AG04450 (cell line): ENCODE measurements at regions not wholly inside any gene's neighbourhood (a gene's known extent, or its start where the extent isn't known, plus 50 kb on each side); places are given as distances from the start of the nearest gene placed in this dataset.
"Not testable (repeated sequence)": the region's sequence is repeated elsewhere in the genome, so short reads cannot be mapped to it uniquely, and the experiment has no call there.

Source experiments
- CTCF ChIA-PET: fragments of 300-600, 350-600 bp; formaldehyde crosslinking; extraction: SDS; loops from one replicate; lab custom pipeline; 2022; ENCODE audit warnings: antibody characterized with exemption, inconsistent platforms; lab: Charles Lee
- POLR2A ChIA-PET: fragments of 350-600 bp; formaldehyde crosslinking; extraction: SDS; loops from one replicate; lab custom pipeline; 2021; ENCODE audit warnings: antibody characterized with exemption, inconsistent platforms; lab: Yijun Ruan, JAX
- DNase-seq: peaks from one replicate; pipeline ENCODE4 v3.0.0-alpha.2; 2011; ENCODE audit warnings: low read depth, low spot score
- H3K27ac ChIP-seq: one replicate; pipeline ENCODE4 v1.5.1; 2012; ENCODE audit warnings: low read depth, low read length, control low read depth
- H3K27me3 ChIP-seq: one replicate; pipeline ENCODE4 v1.6.0; 2012; ENCODE audit warnings: low read length; ENCODE audit not compliant: control insufficient read depth, insufficient read depth
- H3K4me3 ChIP-seq: 2 replicates; pipeline ENCODE4 v1.5.1; 2011; ENCODE audit warnings: mild to moderate bottlenecking, low read depth, low read length, control low read depth
- H3K9me3 ChIP-seq: 2 replicates; pipeline ENCODE4 v1.5.1; 2012; ENCODE audit warnings: low read length; ENCODE audit not compliant: control insufficient read depth, insufficient read depth
- CTCF ChIP-seq: IDR thresholded peaks from 2 replicates; pipeline ENCODE4 v1.5.1; 2011; ENCODE audit warnings: low read depth, low read length, control low read depth, inconsistent platforms

DNA sequence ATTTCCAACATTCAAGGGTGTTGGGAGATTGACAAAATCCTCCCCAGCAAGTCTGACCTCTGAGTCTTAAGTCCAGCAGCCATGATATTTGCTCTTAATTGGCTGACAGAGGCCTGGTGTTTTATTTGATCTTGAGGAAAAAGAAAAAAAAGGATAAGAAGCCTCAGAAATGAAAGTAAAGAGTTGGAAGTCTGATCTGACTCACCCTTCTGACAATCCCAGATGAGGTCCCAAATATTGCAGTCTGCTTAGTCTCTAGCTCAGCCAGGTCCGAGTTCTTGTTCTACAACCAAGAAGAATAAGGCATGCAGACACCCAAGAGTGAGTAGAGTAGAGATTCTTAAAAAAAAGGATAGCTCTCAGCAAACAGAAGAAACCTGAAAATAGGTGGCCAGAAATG, 632.5 kb upstream of the ST8SIA4 start:
- no peak overlapping the region for H3K27ac ChIP-seq
- ChIA-PET CTCF (no interaction called here), POLR2A (no interaction called here)
- no peak overlapping the region for H3K4me3 ChIP-seq
- DNase-seq: no peak
- H3K27me3 ChIP-seq: no peaks in the 10 kb centered on the region
- peaks cover 7% of the 10 kb centered on the region; the same call in 1 of the 2 replicates for H3K9me3 ChIP-seq
- TF ChIP-seq CTCF: no peak

DNA sequence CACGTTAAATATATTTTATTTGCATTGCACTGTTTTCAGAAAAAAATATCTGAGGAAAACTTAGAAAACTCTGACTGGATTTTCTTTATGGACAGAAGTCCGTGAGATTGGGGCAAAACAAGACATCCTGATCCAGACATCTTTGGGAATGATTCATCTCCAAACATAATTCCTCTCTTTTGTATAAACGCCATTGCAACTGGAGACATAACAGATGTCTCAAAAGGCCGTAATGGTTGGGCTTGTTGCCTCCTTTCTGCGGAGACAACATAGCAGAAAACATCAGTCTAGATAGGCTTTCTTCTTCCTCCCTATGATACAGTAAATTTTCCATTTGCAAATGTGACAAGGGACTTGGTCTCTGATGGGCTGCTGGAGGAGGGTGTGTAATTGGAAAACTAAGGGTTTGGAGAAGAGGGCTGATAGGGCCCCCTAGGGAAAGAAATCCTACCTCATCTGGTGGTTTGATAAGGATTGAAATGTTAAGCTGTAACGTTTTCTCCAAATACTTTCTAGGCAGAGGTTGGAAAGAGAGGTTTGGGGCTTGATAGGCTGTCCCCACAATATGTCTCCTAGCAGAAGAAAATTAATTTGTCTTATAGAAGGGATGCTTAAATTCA, 631.5 kb upstream of the ST8SIA4 start:
- no peak for TF ChIP-seq CTCF
- Histone ChIP-seq H3K4me3 (no peak overlapping the region), H3K27ac (no peak overlapping the region), H3K27me3 (no peaks in the 10 kb centered on the region), H3K9me3 (peaks cover 7% of the 10 kb centered on the region; the same call in 1 of the 2 replicates)
- DNase-seq: peak; percentile 4
- POLR2A ChIA-PET: no interaction called here
- CTCF ChIA-PET: no interaction called here

- DNase-seq: no peak
- Histone ChIP-seq H3K4me3 (no peak overlapping the region), H3K9me3 (peaks cover 6% of the 10 kb centered on the region; the same call in 1 of the 2 replicates), H3K27ac (no peak overlapping the region), H3K27me3 (no peaks in the 10 kb centered on the region)
- POLR2A ChIA-PET: no interaction called here
- no peak for TF ChIP-seq CTCF
- CTCF ChIA-PET: no interaction called here
These were observed 629.3 kb upstream of the ST8SIA4 start for GRCh38 chr5:101532430-101532829.

- Histone ChIP-seq H3K27me3 (no peaks in the 10 kb centered on the region), H3K4me3 (no peak overlapping the region), H3K9me3 (0 out of 2 replicates have a peak, but pooled peaks cover 2% of the 10 kb centered on the region), H3K27ac (no peak overlapping the region)
- ChIA-PET POLR2A (no interaction called here), CTCF (no interaction called here)
- no peak for DNase-seq
- TF ChIP-seq CTCF: no peak
These were observed 627.9 kb upstream of the ST8SIA4 start for GRCh38 chr5:101531026-101531425.

GRCh38 chr5:101529094-101529493, 626.0 kb upstream of the ST8SIA4 start:
- POLR2A ChIA-PET, CTCF ChIA-PET, DNase-seq: not testable (repeated sequence)

More at GRCh38 chr5:101529094-101529493, 626.0 kb upstream of the ST8SIA4 start:
- H3K27me3 ChIP-seq, H3K9me3 ChIP-seq, H3K4me3 ChIP-seq, H3K27ac ChIP-seq: not testable (repeated sequence)
